NCI-H128 (cell line): ENCODE measurements at regions not wholly inside any gene's neighbourhood (a gene's known extent, or its start where the extent isn't known, plus 50 kb on each side); places are given as distances from the start of the nearest gene placed in this dataset.
"Not testable (repeated sequence)": the region's sequence is repeated elsewhere in the genome, so short reads cannot be mapped to it uniquely, and the experiment has no call there.

Source experiments
- DNase-seq: peaks from one replicate; lab custom pipeline; 2025; ENCODE audit not compliant: unreplicated experiment; lab: John Stamatoyannopoulos, UW

DNA sequence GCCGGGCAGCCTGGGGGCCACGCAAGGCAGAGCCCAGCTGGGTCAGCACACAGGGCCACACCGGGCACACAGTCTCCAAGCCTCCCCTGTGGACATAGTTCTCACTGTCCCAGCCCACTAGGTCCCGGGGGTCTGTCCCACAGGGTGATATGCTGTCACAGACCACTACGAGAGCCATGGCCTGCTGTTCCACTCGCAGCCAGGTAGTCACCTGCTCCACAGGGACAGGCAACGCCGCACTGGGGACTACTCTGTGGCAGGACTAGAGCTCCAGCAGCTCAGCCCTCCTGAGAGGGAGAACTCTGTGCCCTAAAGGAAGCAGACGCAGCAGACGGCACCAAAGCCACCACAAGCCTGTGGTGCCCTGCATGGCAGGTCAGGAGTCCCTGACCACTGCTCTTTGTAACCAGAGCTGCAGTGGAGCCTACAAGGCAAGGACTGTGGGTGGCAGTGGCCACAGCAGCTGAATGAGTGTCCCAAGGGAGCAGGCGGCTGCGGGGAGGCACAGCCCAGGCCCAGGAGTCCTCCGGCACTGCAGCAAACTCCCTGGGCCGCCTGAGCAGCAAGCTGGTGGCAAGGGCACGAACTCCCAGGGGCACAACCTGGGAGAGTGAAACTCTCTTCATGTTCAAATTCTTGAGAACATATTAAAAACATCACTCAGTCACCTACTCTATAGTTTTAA lies 171.2 kb upstream of the GRK3 start:
- DNase-seq = no peak

DNA sequence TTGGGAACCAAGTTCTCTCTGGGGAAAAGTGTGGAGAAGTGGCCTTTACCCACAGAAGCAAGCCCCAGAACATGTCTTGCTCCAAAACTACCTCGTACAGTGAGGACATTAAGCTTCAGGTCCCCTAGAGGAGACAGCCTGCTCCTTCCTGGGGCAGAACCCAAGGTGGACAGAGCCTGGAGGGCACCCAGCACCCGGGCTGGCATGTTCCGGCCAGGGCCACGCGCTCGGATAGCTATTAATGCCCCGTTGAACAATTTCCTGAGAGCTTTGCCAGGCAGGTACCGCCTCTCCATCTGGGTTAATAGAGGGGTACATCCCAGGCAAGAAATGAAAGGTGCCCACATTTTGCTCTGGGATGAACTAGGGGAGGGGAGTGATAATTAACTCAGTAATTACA lies 169.0 kb upstream of the GRK3 start:
- no peak for DNase-seq

DNA sequence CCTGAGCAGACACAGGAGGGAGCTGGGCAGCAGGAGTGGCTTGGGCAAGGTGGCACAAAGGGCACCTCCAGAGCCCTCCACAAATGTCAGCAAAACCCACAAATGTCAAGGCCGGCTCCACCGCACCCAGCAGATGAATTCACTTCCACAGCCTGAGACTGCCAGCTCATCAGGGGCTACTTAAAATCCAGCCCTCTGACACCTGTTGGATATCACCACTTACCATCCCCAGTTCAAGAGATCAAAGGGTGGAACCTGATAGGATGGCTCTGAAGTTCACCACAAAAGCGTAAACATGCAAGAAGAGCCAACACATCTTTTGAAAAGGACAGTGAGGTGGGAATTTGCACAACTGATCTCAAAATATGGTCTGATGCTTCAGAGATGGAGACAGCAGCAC lies 168.6 kb upstream of the GRK3 start:
- no peak for DNase-seq

DNA sequence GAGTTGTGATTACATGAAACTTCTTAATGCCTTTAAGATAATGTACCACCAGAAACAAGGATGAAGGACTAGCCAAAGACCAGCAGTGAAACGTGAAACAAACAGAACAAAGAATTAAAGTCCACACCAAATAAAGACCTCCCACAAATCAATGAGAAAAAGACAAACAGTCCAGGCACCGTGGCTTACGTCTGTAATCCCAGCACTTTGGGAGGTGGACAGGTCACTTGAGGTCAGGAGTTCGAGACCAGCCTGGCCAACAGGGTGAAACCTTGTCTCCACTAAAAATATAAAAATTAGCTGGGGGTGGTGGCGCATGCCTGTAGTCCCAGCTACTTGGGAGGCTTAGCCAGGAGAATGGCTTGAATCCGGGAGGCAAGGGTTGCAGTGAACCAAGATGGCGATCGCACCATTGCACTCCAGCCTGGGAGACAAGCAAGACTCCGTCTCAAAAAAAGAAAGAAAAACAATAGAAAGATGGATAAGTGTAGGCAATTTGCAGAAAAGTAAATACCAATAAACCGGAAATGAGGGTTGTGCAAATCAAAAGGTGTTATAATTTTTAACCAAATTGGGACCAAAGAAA lies 167.8 kb upstream of the GRK3 start:
- DNase-seq = no peak

DNA sequence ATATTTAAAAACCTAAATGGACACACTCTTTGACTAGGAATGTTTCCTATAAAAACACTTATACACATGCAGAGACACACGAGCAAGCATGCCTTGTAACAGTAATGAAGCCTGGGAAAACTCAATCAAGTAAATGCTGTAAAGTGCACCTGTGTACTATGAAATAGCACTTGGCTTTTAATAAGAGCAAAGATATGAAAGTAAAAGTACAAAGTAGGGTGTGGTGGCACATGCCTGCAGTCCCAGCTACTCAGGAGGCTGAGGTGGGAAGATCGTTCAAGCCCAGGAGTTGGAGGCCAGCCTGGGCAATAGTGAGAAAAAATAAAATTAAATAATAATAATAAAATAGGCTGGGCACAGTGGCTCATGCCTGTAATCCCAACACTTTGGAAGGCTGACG lies 166.9 kb upstream of the GRK3 start:
- DNase-seq = no peak

DNA sequence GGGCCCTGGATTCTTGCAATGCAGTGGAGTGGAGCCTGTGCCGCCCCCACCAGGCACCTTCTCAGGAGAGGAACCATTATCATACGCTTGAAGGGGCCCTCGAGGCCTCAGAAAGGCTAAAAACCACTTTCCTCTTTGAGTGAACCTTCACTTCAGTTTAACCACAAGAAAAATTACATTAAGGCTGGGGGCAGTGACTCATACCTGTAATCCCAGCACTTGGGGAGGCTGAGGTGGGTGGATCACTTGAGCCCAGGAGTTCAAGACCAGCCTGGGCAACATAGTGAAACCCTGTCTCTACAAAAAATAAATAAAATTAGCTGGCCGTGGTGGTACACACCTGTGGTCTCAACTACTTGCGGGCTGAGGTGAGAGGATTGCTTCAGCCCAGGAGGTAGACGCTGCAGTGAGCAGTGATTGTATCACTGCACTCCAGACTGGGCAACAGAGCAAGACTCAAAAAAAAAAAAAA lies 165.8 kb upstream of the GRK3 start:
- not testable (repeated sequence) for DNase-seq

DNA sequence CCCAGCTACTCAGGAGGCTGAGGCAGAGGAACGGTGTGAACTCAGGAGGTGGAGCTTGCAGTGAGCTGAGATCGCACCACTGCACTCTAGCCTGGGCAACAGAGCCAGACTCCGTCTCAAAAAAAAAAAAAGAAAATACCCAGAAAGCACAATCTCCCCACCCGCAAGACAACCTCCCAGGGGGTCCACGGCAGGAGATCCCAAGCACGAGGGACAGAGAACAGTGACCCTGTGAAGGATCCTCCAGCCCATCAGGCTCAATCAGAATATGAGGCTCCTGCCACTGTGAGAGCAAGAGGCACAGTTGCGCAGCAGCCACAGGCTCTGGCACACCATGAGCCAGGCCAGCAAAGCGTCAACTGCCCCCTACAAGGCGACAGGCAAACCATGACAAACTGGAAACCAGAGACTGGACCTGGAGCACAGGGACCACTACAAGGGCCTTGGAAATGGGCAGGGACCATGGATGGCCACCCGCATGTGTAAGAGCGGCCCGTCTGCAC lies 164.8 kb upstream of the GRK3 start:
- DNase-seq = no peak

DNA sequence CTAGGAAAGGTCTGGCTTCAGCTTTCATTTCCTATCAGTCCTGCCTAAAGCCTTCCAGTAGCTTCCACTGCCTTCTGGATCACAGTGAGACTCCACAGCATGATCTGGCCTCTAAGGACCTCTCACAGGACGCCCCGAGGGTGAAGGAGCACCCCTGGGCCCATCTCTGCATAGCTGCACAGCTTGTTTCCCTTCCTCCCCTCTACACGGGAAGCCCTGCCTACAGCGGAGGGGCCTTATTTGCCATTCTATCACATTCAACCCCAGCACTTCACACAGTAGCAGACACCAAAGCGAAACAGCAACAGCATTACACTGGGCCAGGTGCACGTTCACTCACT lies 162.3 kb upstream of the GRK3 start:
- DNase-seq = no peak

DNA sequence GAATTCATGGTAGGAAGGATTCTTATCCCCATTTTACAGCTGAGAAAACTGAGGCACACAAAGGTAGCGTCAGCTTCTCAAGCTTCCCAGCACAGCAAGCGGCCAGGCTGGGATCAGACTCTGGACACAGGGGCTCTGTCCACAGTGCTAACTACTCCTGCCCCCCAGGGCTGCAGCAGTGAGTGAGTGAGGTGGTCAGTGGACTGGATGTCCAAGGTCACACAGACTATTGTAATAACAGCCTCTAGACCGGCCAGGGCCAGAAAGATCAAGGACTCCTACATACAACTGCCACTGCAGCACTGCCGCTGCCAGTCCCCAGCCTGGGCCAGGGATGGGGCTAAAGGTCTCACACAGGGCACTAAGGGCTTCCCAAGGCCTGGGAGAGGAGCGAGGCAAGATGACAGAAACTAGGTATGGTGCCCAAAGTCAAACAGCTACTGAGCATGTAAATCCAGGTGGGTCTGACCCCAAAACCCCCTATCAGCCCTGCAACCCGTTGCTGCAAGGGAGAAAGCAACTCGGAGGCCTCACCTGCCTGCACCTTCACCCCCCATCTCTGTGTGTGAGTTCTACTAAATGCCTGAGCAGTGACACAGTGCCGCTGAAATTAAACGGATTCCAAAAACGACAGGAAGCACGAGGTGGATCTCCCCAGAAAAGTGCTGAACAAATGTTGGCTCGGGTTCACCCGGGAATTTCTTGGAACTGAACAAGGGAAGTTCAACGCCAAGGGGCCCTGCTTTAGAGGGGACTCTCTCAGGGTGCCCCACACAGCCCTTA lies 161.8 kb upstream of the GRK3 start:
- no peak for DNase-seq

DNA sequence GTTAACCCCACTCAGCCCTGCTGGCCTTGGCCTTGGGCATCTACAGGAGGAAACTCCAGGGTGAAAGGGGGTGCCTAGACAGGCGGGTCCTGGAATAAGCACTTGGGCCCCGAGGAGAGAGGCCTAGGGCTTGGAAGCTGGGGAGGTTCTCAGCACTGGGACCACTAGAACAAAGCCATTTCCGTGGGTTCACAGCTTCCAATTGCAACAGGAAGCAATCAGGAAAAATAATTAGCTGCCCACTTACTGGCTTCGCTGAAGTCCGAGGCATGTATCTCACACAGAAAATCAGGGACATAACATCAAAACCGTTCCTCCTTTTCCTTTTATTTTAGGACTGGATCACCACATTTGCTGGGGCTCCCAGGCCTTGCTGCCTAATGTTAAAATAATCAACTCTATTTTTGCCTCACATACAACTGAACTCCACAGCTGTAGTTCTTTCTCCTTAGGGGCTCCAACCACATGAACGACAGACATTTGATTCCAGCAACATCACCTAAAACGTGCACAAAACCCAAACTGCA lies 161.1 kb upstream of the GRK3 start:
- no peak for DNase-seq

DNA sequence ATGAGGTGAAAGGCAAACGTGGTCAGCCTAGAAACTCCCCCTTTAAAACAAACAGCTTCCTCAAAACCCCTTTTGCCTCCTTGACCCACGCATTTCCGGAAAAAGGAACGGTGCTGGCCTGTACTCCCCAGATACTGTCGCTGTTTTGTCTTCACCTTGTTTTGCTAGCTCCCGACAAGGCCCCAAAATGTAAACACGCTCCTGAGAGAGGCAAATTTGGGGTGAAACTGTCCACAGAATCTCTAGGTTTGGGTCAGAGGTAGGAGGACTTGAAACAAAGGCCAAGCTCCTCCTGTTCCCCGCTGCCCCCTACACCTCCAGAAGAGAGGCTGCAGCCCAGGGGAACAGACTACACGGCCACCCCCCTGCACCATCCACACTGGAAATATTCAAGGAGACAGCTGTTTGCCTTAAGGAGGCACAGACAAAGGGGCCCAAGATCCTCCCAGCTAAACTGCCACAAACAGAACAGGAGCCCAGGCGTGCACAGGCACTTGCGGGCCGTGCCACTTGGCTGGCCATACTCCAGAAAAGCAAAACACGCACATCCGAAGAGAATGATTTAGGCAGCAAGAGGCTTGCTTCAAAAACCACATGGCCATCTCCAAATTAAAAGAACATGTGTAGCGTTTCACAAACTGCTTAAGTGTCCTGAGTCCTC lies 160.5 kb upstream of the GRK3 start:
- no peak for DNase-seq

DNA sequence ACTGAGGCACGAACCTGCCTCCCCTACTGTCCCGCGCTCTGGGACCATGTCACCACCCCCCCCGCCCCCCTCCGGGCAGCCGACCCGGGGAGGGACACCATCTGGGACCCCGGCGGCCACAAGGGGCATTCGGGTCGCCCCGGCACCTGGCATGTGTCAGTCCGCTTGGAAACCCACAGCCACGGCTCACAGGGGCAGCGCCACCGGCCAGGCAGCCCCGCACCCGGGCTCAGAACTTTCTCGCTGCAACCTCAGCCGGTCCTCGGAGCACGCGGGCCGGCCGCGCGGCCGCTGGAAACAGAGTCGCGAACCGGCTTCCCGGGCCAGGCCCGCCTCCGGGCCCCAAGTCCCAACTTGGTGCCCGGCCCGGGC lies 159.9 kb upstream of the GRK3 start:
- no peak for DNase-seq

DNA sequence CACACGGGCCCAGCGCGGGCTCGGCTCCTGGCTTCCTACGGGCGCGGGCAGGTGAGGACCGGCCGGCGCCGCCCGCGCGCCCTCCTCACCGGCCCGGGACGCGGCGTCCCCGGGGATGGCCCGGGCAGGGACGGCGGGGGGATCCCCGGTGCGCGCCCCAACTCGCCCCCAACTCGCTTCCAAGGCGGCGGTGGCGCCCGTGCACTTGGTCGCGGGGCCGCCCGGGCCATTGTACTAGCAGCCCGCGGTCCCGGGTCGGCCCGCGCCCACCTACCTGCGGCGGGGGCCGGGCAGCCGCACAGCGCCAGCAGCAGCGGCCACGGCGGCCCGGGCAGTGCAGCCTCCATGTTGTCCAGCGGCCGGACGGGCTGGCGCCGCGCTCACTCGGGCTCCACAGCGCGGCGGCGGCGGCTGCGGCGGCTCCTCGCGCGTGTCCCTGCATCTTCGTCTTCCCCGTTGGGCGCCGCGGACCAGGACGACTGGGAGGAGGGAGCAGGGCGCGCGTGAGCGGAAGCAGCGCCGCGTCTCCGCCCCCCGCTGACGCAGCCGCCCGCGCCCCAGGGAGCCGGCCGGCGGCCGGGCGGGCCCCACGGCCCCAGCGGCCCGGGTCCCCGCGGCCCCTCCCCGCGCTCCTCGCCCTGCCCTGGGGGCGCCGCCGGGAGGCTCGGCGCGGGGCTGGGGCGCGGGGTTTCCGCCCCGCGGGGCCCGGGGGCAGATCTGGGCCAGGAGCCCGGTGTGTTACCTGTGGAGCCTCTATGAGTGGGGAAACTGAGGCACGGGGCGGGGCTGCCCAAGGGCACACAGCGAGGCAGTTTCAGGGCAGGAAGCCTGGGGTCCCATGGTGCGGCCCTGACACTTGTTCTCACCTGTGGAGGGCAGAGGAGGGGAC lies 159.3 kb upstream of the GRK3 start:
- no peak for DNase-seq

DNA sequence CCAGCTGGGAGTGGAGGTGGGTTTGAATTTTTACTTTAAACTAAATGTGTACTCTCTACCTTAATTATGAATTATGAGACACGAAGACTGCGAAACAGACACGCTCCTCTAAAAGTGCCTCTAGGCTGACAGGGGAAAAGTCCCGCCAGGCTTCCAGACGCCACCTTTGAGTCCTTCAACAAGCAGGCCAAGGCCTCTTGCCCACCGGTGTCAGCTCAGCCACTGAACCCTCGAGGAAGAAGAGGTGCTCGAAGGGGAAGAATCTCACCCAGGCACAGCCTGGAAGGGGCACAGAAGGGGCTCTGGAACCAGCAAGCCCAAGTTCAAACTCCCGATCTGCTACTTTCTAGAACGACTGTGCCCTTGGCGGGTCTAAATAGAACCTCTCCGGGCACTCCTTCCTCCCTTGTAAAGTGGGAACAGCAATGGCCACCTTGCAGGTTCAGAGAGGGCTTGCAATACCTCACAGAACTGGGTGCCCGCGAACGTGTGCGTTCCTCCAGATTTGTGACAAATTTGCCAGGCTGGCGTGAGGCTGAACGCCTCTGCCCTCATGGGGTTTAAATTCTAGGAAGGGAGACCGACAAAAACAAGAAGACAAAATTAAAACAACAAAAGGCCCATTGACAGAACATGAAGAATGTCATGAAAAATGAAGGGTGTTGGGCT lies 158.5 kb upstream of the GRK3 start:
- DNase-seq = no peak

DNA sequence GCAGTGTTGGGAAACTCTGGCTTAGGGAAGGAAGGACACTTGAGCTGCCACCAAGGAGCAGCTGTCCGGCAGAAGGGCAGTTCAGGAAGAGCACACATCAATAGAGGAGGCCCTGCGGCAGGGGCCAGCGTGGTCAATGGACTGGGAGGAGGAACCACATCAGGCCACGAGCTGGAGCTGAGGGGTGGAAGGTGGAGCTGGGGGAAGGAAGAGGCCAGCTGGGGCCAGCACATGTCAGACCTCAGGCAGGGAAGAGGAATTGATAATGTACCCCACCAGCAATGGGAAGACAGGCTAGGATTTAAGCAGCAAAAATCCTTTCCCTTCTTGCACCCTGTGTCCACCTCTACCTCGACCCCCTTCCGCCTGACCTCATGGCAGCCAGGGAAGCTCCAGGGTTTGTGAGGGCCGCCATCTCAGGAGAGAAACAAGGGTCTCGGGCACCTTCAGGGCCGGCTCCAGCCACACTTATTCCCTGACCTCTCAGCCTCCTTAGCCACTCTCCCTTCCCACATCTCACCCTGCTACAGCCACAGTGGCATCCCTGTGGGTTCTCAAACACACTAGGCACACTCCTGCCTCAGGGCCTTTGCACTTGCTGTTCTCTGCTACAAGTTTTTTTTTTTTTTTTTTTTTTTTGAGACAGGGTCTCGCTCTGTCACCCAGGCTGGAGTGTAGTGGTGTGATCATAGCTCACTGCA lies 157.8 kb upstream of the GRK3 start:
- no peak for DNase-seq

DNA sequence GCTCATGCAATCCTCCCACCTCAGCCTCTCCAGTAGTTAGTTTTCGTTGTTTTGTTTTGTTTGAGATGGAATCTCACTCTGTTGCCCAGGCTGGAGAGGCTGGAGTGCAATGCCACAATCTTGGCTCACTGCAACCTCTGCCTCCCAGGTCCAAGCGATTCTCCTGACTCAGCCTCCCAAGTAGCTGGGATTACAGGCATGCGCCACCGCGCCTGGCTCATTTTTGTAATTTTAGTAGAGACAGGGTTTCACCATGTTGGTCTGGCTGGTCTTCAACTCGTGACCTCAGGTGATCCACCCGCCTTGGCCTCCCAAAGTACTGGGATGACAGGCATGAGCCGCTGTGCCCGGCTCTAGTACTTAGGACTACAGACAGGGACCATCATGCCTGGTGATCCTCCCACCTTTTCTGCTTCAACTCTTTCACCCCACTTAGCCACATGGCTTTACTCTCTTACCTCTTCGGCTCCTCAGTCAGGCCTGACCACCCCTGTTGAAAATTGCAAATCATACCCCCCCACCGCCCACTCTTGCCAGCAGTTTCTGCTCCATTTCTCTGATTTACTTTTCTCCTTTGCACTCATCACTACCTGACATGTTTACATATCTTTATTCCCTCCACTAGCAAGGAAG lies 157.1 kb upstream of the GRK3 start:
- no peak for DNase-seq

DNA sequence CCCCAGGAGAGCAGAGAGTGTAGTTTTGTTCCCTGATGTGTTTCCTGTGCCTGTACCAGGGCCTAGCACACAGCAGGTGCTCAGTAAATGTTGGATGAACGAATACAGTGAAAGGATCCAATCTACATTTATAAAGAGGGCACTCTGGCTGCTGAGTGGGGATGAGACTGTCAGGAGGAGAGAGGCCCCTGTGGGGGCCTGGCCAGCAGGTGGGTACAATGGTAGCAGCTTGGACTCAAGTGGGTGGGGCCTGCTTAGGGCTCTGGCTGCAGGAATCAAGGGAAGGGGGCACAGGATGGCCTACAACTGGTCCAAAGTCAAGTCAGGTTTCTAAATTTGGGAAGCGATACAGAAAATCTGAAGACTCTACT lies 156.6 kb upstream of the GRK3 start:
- no peak for DNase-seq

DNA sequence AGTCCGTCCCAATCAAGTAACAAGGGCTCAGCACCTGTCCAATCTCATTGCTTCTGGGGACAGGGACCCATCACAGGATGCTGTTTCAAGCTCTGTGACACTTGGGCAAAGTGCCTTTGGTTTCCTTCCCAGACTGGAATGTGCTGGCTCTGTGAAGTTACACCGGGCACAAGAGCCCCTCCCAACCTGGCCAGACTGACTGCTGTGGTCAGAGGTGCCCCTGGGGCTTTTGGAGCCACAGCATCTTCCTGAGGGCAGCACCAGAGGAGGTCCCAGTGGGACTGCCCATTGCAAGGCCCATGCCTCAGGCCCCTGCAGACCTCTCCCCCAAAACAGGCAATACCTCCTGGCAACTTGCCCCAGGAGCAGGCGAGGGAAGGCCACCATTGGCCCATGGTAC lies 155.2 kb upstream of the GRK3 start:
- DNase-seq = no peak

DNA sequence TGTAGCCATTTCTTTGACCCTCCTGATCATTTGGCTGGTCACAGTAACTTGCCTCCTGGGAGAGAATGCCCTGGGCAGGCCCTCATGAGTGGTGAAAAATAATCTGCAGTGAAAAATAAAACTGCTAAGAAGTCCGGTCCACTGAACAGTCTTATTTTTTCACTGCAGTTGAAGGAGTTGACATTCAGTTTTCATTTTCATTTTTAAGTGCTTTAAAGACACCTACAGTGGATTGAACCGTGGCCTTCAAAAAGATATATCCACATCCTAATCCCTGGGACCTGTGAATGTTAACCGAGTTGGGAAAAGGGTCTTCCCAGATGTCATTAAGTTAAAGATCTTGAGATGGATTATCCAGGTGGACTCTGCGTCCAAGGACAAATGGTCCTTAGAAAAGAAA lies 153.6 kb upstream of the GRK3 start:
- DNase-seq = no peak
